ENCODE measurements at regions not wholly inside any gene's neighbourhood (a gene's known extent, or its start where the extent isn't known, plus 50 kb on each side); places are given as distances from the start of the nearest gene placed in this dataset.

GRCh38 chr11:87851234-87851633 lies 324.0 kb downstream of the RAB38 start:
- TF ChIP-seq, protein P1, sequence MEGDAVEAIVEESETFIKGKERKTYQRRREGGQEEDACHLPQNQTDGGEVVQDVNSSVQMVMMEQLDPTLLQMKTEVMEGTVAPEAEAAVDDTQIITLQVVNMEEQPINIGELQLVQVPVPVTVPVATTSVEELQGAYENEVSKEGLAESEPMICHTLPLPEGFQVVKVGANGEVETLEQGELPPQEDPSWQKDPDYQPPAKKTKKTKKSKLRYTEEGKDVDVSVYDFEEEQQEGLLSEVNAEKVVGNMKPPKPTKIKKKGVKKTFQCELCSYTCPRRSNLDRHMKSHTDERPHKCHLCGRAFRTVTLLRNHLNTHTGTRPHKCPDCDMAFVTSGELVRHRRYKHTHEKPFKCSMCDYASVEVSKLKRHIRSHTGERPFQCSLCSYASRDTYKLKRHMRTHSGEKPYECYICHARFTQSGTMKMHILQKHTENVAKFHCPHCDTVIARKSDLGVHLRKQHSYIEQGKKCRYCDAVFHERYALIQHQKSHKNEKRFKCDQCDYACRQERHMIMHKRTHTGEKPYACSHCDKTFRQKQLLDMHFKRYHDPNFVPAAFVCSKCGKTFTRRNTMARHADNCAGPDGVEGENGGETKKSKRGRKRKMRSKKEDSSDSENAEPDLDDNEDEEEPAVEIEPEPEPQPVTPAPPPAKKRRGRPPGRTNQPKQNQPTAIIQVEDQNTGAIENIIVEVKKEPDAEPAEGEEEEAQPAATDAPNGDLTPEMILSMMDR (conservative IDR thresholded peaks at IDR 0.05; ENCODE audit: low read length) = no peak
- TF ChIP-seq EZH2phosphoT487 (IDR thresholded peaks at IDR 0.05; ENCODE audit: borderline replicate concordance) = no peak
